Neuron (in vitro differentiated cells): ENCODE measurements at regions not wholly inside any gene's neighbourhood (a gene's known extent, or its start where the extent isn't known, plus 50 kb on each side); places are given as distances from the start of the nearest gene placed in this dataset.

Experiments
- H2AFZ ChIP-seq: one replicate; pipeline ENCODE4 v1.6.1; 2013; ENCODE audit warnings: low read depth, mild to moderate bottlenecking, inconsistent platforms, low read length, moderate library complexity
- H3K27me3 ChIP-seq: one replicate; pipeline ENCODE4 v1.6.1; 2013; ENCODE audit warnings: low read length; ENCODE audit not compliant: insufficient read depth
- H3K36me3 ChIP-seq: one replicate; pipeline ENCODE4 v1.6.1; 2013; ENCODE audit warnings: low read length; ENCODE audit not compliant: insufficient read depth
- H3K4me1 ChIP-seq: one replicate; pipeline ENCODE4 v1.6.1; 2013; ENCODE audit warnings: low read length; ENCODE audit not compliant: insufficient read depth
- H3K4me3 ChIP-seq: 2 replicates; pipeline ENCODE4 v1.5.1; 2013; ENCODE audit warnings: mild to moderate bottlenecking, low read length, moderate library complexity
- H3K9me3 ChIP-seq: one replicate; pipeline ENCODE4 v1.6.1; 2013; ENCODE audit warnings: low read length

GRCh38 chr13:47148543-47148942, 251.7 kb upstream of the HTR2A start:
- H2AFZ ChIP-seq = no peak overlapping the region
- no peak overlapping the region for H3K4me3 ChIP-seq
- no peaks in the 10 kb centered on the region for H3K36me3 ChIP-seq
- H3K27me3 ChIP-seq = no peaks in the 10 kb centered on the region
- H3K4me1 ChIP-seq = no peaks in the 10 kb centered on the region
- H3K9me3 ChIP-seq = no peaks in the 10 kb centered on the region

- H3K4me3 ChIP-seq = no peak overlapping the region
Observed at GRCh38 chr13:47147812-47148119, 250.9 kb upstream of the HTR2A start.

GRCh38 chr13:47146991-47147811, 250.3 kb upstream of the HTR2A start:
- Histone ChIP-seq H3K27me3 (no peaks in the 10 kb centered on the region), H3K9me3 (no peaks in the 10 kb centered on the region), H2AFZ (no peak overlapping the region), H3K4me1 (no peaks in the 10 kb centered on the region), H3K36me3 (no peaks in the 10 kb centered on the region), H3K4me3 (no peak overlapping the region)

More at GRCh38 chr13:47147812-47148119, 250.9 kb upstream of the HTR2A start:
- H3K4me1 ChIP-seq = no peaks in the 10 kb centered on the region
- no peaks in the 10 kb centered on the region for H3K36me3 ChIP-seq
- no peaks in the 10 kb centered on the region for H3K9me3 ChIP-seq
- no peaks in the 10 kb centered on the region for H3K27me3 ChIP-seq
- H2AFZ ChIP-seq = no peak overlapping the region

- Histone ChIP-seq H3K36me3 (no peaks in the 10 kb centered on the region), H2AFZ (no peak overlapping the region), H3K4me3 (no peak overlapping the region), H3K9me3 (no peaks in the 10 kb centered on the region), H3K27me3 (no peaks in the 10 kb centered on the region), H3K4me1 (no peaks in the 10 kb centered on the region)
Observed at GRCh38 chr13:47146136-47146535, 249.3 kb upstream of the HTR2A start.

- Histone ChIP-seq H2AFZ (no peak overlapping the region), H3K27me3 (no peaks in the 10 kb centered on the region), H3K4me1 (no peaks in the 10 kb centered on the region), H3K36me3 (no peaks in the 10 kb centered on the region), H3K4me3 (no peak overlapping the region), H3K9me3 (no peaks in the 10 kb centered on the region)
Observed at GRCh38 chr13:47144782-47145181, 247.9 kb upstream of the HTR2A start.

- Histone ChIP-seq H3K36me3 (no peaks in the 10 kb centered on the region), H3K9me3 (no peaks in the 10 kb centered on the region), H2AFZ (no peak overlapping the region), H3K27me3 (no peaks in the 10 kb centered on the region), H3K4me1 (no peaks in the 10 kb centered on the region), H3K4me3 (no peak overlapping the region)
Observed at GRCh38 chr13:47142105-47142504, 245.3 kb upstream of the HTR2A start.

- no peak overlapping the region for H2AFZ ChIP-seq
- H3K9me3 ChIP-seq = no peaks in the 10 kb centered on the region
- no peaks in the 10 kb centered on the region for H3K4me1 ChIP-seq
- H3K4me3 ChIP-seq = no peak overlapping the region
- H3K27me3 ChIP-seq = no peaks in the 10 kb centered on the region
- no peaks in the 10 kb centered on the region for H3K36me3 ChIP-seq
Observed at GRCh38 chr13:47139519-47139918, 242.7 kb upstream of the HTR2A start.

- H3K27me3 ChIP-seq = no peaks in the 10 kb centered on the region
- no peak overlapping the region for H3K4me3 ChIP-seq
- no peaks in the 10 kb centered on the region for H3K36me3 ChIP-seq
- H2AFZ ChIP-seq = no peak overlapping the region
- no peaks in the 10 kb centered on the region for H3K9me3 ChIP-seq
- H3K4me1 ChIP-seq = no peaks in the 10 kb centered on the region
Observed at GRCh38 chr13:47136504-47136941, 239.7 kb upstream of the HTR2A start.

GRCh38 chr13:47135800-47136503, 239.1 kb upstream of the HTR2A start:
- Histone ChIP-seq H3K36me3 (no peaks in the 10 kb centered on the region), H3K4me3 (no peak overlapping the region), H3K9me3 (no peaks in the 10 kb centered on the region)

GRCh38 chr13:47134939-47135489, 238.2 kb upstream of the HTR2A start:
- Histone ChIP-seq H3K27me3 (no peaks in the 10 kb centered on the region), H2AFZ (no peak overlapping the region), H3K9me3 (no peaks in the 10 kb centered on the region), H3K4me3 (no peak overlapping the region), H3K4me1 (no peaks in the 10 kb centered on the region), H3K36me3 (no peaks in the 10 kb centered on the region)

More at GRCh38 chr13:47135800-47136503, 239.1 kb upstream of the HTR2A start:
- no peaks in the 10 kb centered on the region for H3K4me1 ChIP-seq
- H2AFZ ChIP-seq = no peak overlapping the region
- no peaks in the 10 kb centered on the region for H3K27me3 ChIP-seq

GRCh38 chr13:47133011-47133445, 236.2 kb upstream of the HTR2A start:
- no peaks in the 10 kb centered on the region for H3K27me3 ChIP-seq
- no peaks in the 10 kb centered on the region for H3K36me3 ChIP-seq
- H3K4me1 ChIP-seq = no peaks in the 10 kb centered on the region
- no peaks in the 10 kb centered on the region for H3K9me3 ChIP-seq
- H2AFZ ChIP-seq = no peak overlapping the region
- H3K4me3 ChIP-seq = no peak overlapping the region

GRCh38 chr13:47129461-47129860, 232.6 kb upstream of the HTR2A start:
- Histone ChIP-seq H3K4me1 (no peaks in the 10 kb centered on the region), H3K27me3 (no peaks in the 10 kb centered on the region), H3K36me3 (no peaks in the 10 kb centered on the region), H2AFZ (no peak overlapping the region), H3K9me3 (no peaks in the 10 kb centered on the region), H3K4me3 (no peak overlapping the region)

- Histone ChIP-seq H3K9me3 (no peaks in the 10 kb centered on the region), H3K4me1 (no peaks in the 10 kb centered on the region), H2AFZ (no peak overlapping the region), H3K4me3 (no peak overlapping the region), H3K27me3 (no peaks in the 10 kb centered on the region), H3K36me3 (no peaks in the 10 kb centered on the region)
Observed at GRCh38 chr13:47126432-47126831, 229.6 kb upstream of the HTR2A start.
